ENCODE measurements at regions not wholly inside any gene's neighbourhood (a gene's known extent, or its start where the extent isn't known, plus 50 kb on each side); places are given as distances from the start of the nearest gene placed in this dataset.
A peak's percentile ranks its signal among the peaks of the same experiment; 100 is the strongest.

GRCh38 chr15:38873158-38873557, 308.5 kb upstream of the RASGRP1 start:
- no peak for DNase-seq (ENCODE audit: low spot score, unreplicated experiment)
- no peak for TF ChIP-seq CTCF (IDR thresholded peaks at IDR 0.05; ENCODE audit: unreplicated experiment)
- Mint-ChIP-seq H3K4me3 (ENCODE audit: low read depth) (no peak overlapping the region), H3K27me3 (no peaks in the 10 kb centered on the region), H3K4me1 (ENCODE audit: low read depth) (peaks cover 21% of the 10 kb centered on the region), H3K27ac (peak overlapping the region; percentile 78), H3K36me3 (ENCODE audit: insufficient read depth) (no peaks in the 10 kb centered on the region), H3K9me3 (ENCODE audit: low read depth) (peaks cover 6% of the 10 kb centered on the region)

GRCh38 chr15:38874464-38874863, 309.9 kb upstream of the RASGRP1 start:
- H3K27me3 Mint-ChIP-seq = no peaks in the 10 kb centered on the region
- no peak for DNase-seq (ENCODE audit: low spot score, unreplicated experiment)
- peaks cover 5% of the 10 kb centered on the region for H3K9me3 Mint-ChIP-seq (ENCODE audit: low read depth)
- TF ChIP-seq CTCF (IDR thresholded peaks at IDR 0.05; ENCODE audit: unreplicated experiment) = no peak
- H3K4me1 Mint-ChIP-seq (ENCODE audit: low read depth) = peaks cover 18% of the 10 kb centered on the region
- H3K27ac Mint-ChIP-seq = no peak overlapping the region
- H3K36me3 Mint-ChIP-seq (ENCODE audit: insufficient read depth) = no peaks in the 10 kb centered on the region
- H3K4me3 Mint-ChIP-seq (ENCODE audit: low read depth) = no peak overlapping the region

- Mint-ChIP-seq H3K4me1 (ENCODE audit: low read depth) (peaks cover 18% of the 10 kb centered on the region), H3K27me3 (no peaks in the 10 kb centered on the region), H3K27ac (no peak overlapping the region), H3K9me3 (ENCODE audit: low read depth) (peaks cover 3% of the 10 kb centered on the region), H3K4me3 (ENCODE audit: low read depth) (no peak overlapping the region), H3K36me3 (ENCODE audit: insufficient read depth) (no peaks in the 10 kb centered on the region)
- no peak for TF ChIP-seq CTCF (IDR thresholded peaks at IDR 0.05; ENCODE audit: unreplicated experiment)
- DNase-seq (ENCODE audit: low spot score, unreplicated experiment) = no peak
Observed at GRCh38 chr15:38876211-38876610, 311.6 kb upstream of the RASGRP1 start.

- Mint-ChIP-seq H3K27me3 (no peaks in the 10 kb centered on the region), H3K36me3 (ENCODE audit: insufficient read depth) (no peaks in the 10 kb centered on the region), H3K27ac (no peak overlapping the region), H3K4me3 (ENCODE audit: low read depth) (no peak overlapping the region), H3K9me3 (ENCODE audit: low read depth) (peaks cover 3% of the 10 kb centered on the region), H3K4me1 (ENCODE audit: low read depth) (peaks cover 18% of the 10 kb centered on the region)
- no peak for DNase-seq (ENCODE audit: low spot score, unreplicated experiment)
- no peak for TF ChIP-seq CTCF (IDR thresholded peaks at IDR 0.05; ENCODE audit: unreplicated experiment)
Observed at GRCh38 chr15:38876621-38877020, 312.0 kb upstream of the RASGRP1 start.

- no peak for TF ChIP-seq CTCF (IDR thresholded peaks at IDR 0.05; ENCODE audit: unreplicated experiment)
- H3K4me1 Mint-ChIP-seq (ENCODE audit: low read depth) = peaks cover 18% of the 10 kb centered on the region
Observed at GRCh38 chr15:38877471-38877870, 312.9 kb upstream of the RASGRP1 start.

More at GRCh38 chr15:38877471-38877870, 312.9 kb upstream of the RASGRP1 start:
- Mint-ChIP-seq H3K36me3 (ENCODE audit: insufficient read depth) (no peaks in the 10 kb centered on the region), H3K9me3 (ENCODE audit: low read depth) (peaks cover 3% of the 10 kb centered on the region), H3K4me3 (ENCODE audit: low read depth) (no peak overlapping the region), H3K27me3 (no peaks in the 10 kb centered on the region), H3K27ac (peak overlapping the region; percentile 27)
- no peak for DNase-seq (ENCODE audit: low spot score, unreplicated experiment)

All from progenitor cell of endocrine pancreas (in vitro differentiated cells).